Dermis microvascular lymphatic vessel endothelial cell (primary cell): ENCODE measurements at regions not wholly inside any gene's neighbourhood (a gene's known extent, or its start where the extent isn't known, plus 50 kb on each side); places are given as distances from the start of the nearest gene placed in this dataset.
A peak's percentile ranks its signal among the peaks of the same experiment; 100 is the strongest.

ENCODE experiments used
- DNase-seq, 2 donors: peaks; one replicate each; pipeline versions ENCODE4 v3.0.0 to v3.0.0-alpha.2; 2010; ENCODE audit warnings: low read depth in 2 of 2

GRCh38 chr5:56461584-56461983 is 228.5 kb upstream of the ANKRD55 start:
- no peak for DNase-seq

- peak; percentile 65 to 78 for DNase-seq
Observed at GRCh38 chr5:56460681-56461191, 227.6 kb upstream of the ANKRD55 start.

GRCh38 chr5:56460195-56460546 is 227.0 kb upstream of the ANKRD55 start:
- no peak for DNase-seq

GRCh38 chr5:56459394-56460194 is 226.5 kb upstream of the ANKRD55 start:
- DNase-seq = peak in 1 of 2 donors; percentile 19

- no peak for DNase-seq
Observed at GRCh38 chr5:56457887-56458812, 225.0 kb upstream of the ANKRD55 start.

- DNase-seq = no peak
Observed at GRCh38 chr5:56456002-56456401, 222.9 kb upstream of the ANKRD55 start.

GRCh38 chr5:56455417-56455816 is 222.3 kb upstream of the ANKRD55 start:
- no peak for DNase-seq

- no peak for DNase-seq
Observed at GRCh38 chr5:56454219-56454862, 221.2 kb upstream of the ANKRD55 start.

- no peak for DNase-seq
Observed at GRCh38 chr5:56451742-56452141, 218.6 kb upstream of the ANKRD55 start.

GRCh38 chr5:56450766-56451165 is 217.6 kb upstream of the ANKRD55 start:
- DNase-seq = no peak

GRCh38 chr5:56449071-56449640 is 216.0 kb upstream of the ANKRD55 start:
- no peak for DNase-seq

- DNase-seq = no peak
Observed at GRCh38 chr5:56447656-56448055, 214.5 kb upstream of the ANKRD55 start.

GRCh38 chr5:56447232-56447631 is 214.1 kb upstream of the ANKRD55 start:
- DNase-seq = no peak

GRCh38 chr5:56446728-56447127 is 213.6 kb upstream of the ANKRD55 start:
- DNase-seq = no peak

GRCh38 chr5:56443826-56444225 is 210.7 kb upstream of the ANKRD55 start:
- no peak for DNase-seq

- peak in 1 of 2 donors; percentile 29 for DNase-seq
Observed at GRCh38 chr5:56440871-56441740, 208.0 kb upstream of the ANKRD55 start.

GRCh38 chr5:56434986-56435385 is 201.9 kb upstream of the ANKRD55 start:
- no peak for DNase-seq

GRCh38 chr5:56433039-56433617 is 200.0 kb upstream of the ANKRD55 start:
- DNase-seq = no peak

- DNase-seq = no peak
Observed at GRCh38 chr5:56432321-56432720, 199.2 kb upstream of the ANKRD55 start.

GRCh38 chr5:56430422-56430821 is 197.3 kb upstream of the ANKRD55 start:
- DNase-seq = no peak
